ENCODE measurements at regions not wholly inside any gene's neighbourhood (a gene's known extent, or its start where the extent isn't known, plus 50 kb on each side); places are given as distances from the start of the nearest gene placed in this dataset.

- no peak for TF ChIP-seq CTCF (IDR thresholded peaks at IDR 0.05)
- TF ChIP-seq ZFX (IDR thresholded peaks at IDR 0.05; ENCODE audit: borderline replicate concordance), result no peak
Observed at GRCh38 chr6:68237205-68237604, 397.9 kb upstream of the ADGRB3 start.
